CD14-positive monocyte (primary cell): ENCODE measurements at regions not wholly inside any gene's neighbourhood (a gene's known extent, or its start where the extent isn't known, plus 50 kb on each side); places are given as distances from the start of the nearest gene placed in this dataset.

Experiments used
- DNase-seq, 3 donors: peaks; one replicate each; pipeline ENCODE4 v3.0.0-alpha.2; 2011 to 2022
- H2AFZ ChIP-seq: 2 replicates; pipeline ENCODE4 v1.6.0; 2012; ENCODE audit warnings: mild to moderate bottlenecking, low read depth, low read length, inconsistent platforms; ENCODE audit not compliant: insufficient read depth, poor library complexity, severe bottlenecking
- H3K27ac ChIP-seq, 2 donors: 1 replicate in 1 of 2; 2 replicates in 1 of 2; pipeline ENCODE4 v1.5.1; 2012 to 2013; ENCODE audit warnings: low read length in 2 of 2, control low read depth in 1 of 2, inconsistent platforms in 1 of 2, low read depth in 1 of 2, mild to moderate bottlenecking in 1 of 2
- H3K27me3 ChIP-seq, 2 donors: one replicate each; pipeline versions ENCODE4 v1.6.0 to v1.6.1; 2011 to 2013; ENCODE audit warnings: low read length in 2 of 2; ENCODE audit not compliant: control insufficient read depth in 2 of 2, insufficient read depth in 2 of 2
- H3K36me3 ChIP-seq, 2 donors: replicated peaks in 1 of 2; 1 replicate in 1 of 2; 2 replicates in 1 of 2; pipeline versions ENCODE4 v1.5.1 to v1.6.1; 2012 to 2013; ENCODE audit warnings: low read length in 2 of 2, control low read depth in 1 of 2, inconsistent platforms in 1 of 2, mild to moderate bottlenecking in 1 of 2; ENCODE audit not compliant: insufficient read depth in 2 of 2, control insufficient read depth in 1 of 2
- H3K4me1 ChIP-seq, 2 donors: 1 replicate in 1 of 2; 2 replicates in 1 of 2; pipeline versions ENCODE4 v1.5.1 to v1.6.1; 2012 to 2013; ENCODE audit warnings: low read length in 2 of 2, control low read depth in 1 of 2, inconsistent platforms in 1 of 2, mild to moderate bottlenecking in 1 of 2, moderate library complexity in 1 of 2; ENCODE audit not compliant: insufficient read depth in 2 of 2, control insufficient read depth in 1 of 2
- H3K4me2 ChIP-seq: replicated peaks from 2 replicates; pipeline ENCODE3; 2012; ENCODE audit warnings: low read length, moderate library complexity, mild to moderate bottlenecking; ENCODE audit not compliant: poor library complexity, severe bottlenecking; ENCODE audit errors: extremely low read depth
- H3K4me3 ChIP-seq, 3 experiments: fragments of 200-600 bp in 1 of 3; sonication (generic) in 1 of 3; replicated peaks in 1 of 3; 1 replicate in 2 of 3; 2 replicates in 1 of 3; pipeline ENCODE4 v1.5.1; 2011 to 2013; ENCODE audit warnings: low read length in 3 of 3, mild to moderate bottlenecking in 3 of 3, control low read depth in 2 of 3, low read depth in 2 of 3, inconsistent platforms in 1 of 3, moderate library complexity in 1 of 3
- H3K79me2 ChIP-seq: 2 replicates; pipeline ENCODE4 v1.6.0; 2012; ENCODE audit warnings: mild to moderate bottlenecking, control low read depth, inconsistent platforms, low read length, moderate library complexity; ENCODE audit not compliant: insufficient read depth
- H3K9ac ChIP-seq: 2 replicates; pipeline ENCODE4 v1.6.0; 2017; ENCODE audit warnings: low read length, mild to moderate bottlenecking; ENCODE audit not compliant: insufficient read depth, poor library complexity, severe bottlenecking
- H3K9me3 ChIP-seq, 2 donors: replicated peaks in 1 of 2; 1 replicate in 1 of 2; 2 replicates in 1 of 2; pipeline versions ENCODE4 v1.5.1 to v1.6.1; 2012 to 2013; ENCODE audit warnings: low read length in 2 of 2, control low read depth in 1 of 2; ENCODE audit not compliant: control insufficient read depth in 1 of 2, insufficient read depth in 1 of 2
- H4K20me1 ChIP-seq: 2 replicates; pipeline ENCODE4 v1.6.0; 2012; ENCODE audit warnings: mild to moderate bottlenecking, low read length, control low read depth, moderate library complexity; ENCODE audit not compliant: insufficient read depth
- H3K27ac Mint-ChIP-seq, 7 donors: one replicate each; pipeline ENCODE4 v1.8.0; 2020; ENCODE audit warnings: mild to moderate bottlenecking in 7 of 7, mixed read lengths in 7 of 7, moderate library complexity in 6 of 7, inconsistent platforms in 2 of 7
- H3K27me3 Mint-ChIP-seq, 3 donors: one replicate each; pipeline ENCODE4 v1.8.0; 2021 to 2022; ENCODE audit warnings: low read depth in 3 of 3, mild to moderate bottlenecking in 3 of 3, mixed read lengths in 3 of 3, moderate library complexity in 3 of 3, inconsistent platforms in 1 of 3
- H3K36me3 Mint-ChIP-seq, 2 donors: one replicate each; pipeline ENCODE4 v1.8.0; 2020; ENCODE audit warnings: mixed read lengths in 2 of 2, inconsistent platforms in 1 of 2, mild to moderate bottlenecking in 1 of 2
- H3K4me1 Mint-ChIP-seq: one replicate; pipeline ENCODE4 v1.8.0; 2020; ENCODE audit warnings: mild to moderate bottlenecking, mixed read lengths
- H3K4me3 Mint-ChIP-seq, 2 donors: one replicate each; pipeline ENCODE4 v1.8.0; 2020; ENCODE audit warnings: mild to moderate bottlenecking in 2 of 2, mixed read lengths in 2 of 2, moderate library complexity in 1 of 2
- H3K9me3 Mint-ChIP-seq, 7 donors: one replicate each; pipeline ENCODE4 v1.8.0; 2020 to 2022; ENCODE audit warnings: mixed read lengths in 7 of 7, mild to moderate bottlenecking in 6 of 7, moderate library complexity in 6 of 7, inconsistent platforms in 2 of 7
- WGBS: methylation state at CpG from one replicate; pipeline ENCODE4 v1.1.5; 2013; ENCODE audit warnings: missing lambda C conversion rate; ENCODE audit not compliant: insufficient coverage; 5-methylcytosine and 5-hydroxymethylcytosine counted together
- intact Hi-C, 2 donors: fragments of 100-400 bp; cut with micrococcal nuclease; formaldehyde crosslinking; loops; one replicate each; pipeline versions ENCODE4 v1.15.0 to v1.15.1; 2023
- TF ChIP-seq, protein P1 (sequence below): fragments of 200-600 bp; IDR thresholded peaks from one replicate; pipeline ENCODE4 v1.8.0; 2022; ENCODE audit warnings: antibody characterized with exemption, mild to moderate bottlenecking

DNA sequence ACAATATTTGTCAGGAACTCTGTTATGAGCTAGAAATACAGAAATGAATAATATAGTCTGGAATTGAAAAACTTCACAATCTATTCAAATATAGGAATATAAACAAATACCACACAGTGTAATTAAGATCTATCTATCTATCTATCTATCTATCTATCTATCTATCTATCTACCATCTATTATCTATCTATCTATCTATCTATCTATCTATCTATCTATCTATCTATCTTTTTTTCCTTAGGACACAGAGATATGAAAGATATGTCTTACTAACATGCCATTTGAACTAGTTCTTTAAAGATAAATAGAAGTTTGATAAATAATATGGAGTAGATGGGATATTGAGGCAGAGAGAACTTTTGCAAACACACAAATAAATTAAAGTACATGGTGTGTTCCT lies 357.8 kb downstream of the PARP8 start:
- no peaks in the 10 kb centered on the region for H3K4me1 Mint-ChIP-seq
- Histone ChIP-seq H3K36me3 (no peaks in the 10 kb centered on the region), H3K9me3 (no peaks in the 10 kb centered on the region), H3K4me3 (no peak overlapping the region), H3K27ac (no peak overlapping the region), H4K20me1 (no peaks in the 10 kb centered on the region), H2AFZ (no peak overlapping the region), H3K9ac (no peak overlapping the region), H3K4me1 (no peaks in the 10 kb centered on the region), H3K79me2 (no peaks in the 10 kb centered on the region), H3K27me3 (no peaks in the 10 kb centered on the region), H3K4me2 (no peak overlapping the region)
- peaks cover 0 to 2% (median 0%) of the 10 kb centered on the region in 3 donors for H3K27me3 Mint-ChIP-seq
- intact Hi-C loops: no loop called here
- DNase-seq: no peak
- H3K9me3 Mint-ChIP-seq: peaks cover 0 to 7% (median 3%) of the 10 kb centered on the region in 7 donors
- H3K27ac Mint-ChIP-seq: no peak overlapping the region
- TF ChIP-seq, protein P1, sequence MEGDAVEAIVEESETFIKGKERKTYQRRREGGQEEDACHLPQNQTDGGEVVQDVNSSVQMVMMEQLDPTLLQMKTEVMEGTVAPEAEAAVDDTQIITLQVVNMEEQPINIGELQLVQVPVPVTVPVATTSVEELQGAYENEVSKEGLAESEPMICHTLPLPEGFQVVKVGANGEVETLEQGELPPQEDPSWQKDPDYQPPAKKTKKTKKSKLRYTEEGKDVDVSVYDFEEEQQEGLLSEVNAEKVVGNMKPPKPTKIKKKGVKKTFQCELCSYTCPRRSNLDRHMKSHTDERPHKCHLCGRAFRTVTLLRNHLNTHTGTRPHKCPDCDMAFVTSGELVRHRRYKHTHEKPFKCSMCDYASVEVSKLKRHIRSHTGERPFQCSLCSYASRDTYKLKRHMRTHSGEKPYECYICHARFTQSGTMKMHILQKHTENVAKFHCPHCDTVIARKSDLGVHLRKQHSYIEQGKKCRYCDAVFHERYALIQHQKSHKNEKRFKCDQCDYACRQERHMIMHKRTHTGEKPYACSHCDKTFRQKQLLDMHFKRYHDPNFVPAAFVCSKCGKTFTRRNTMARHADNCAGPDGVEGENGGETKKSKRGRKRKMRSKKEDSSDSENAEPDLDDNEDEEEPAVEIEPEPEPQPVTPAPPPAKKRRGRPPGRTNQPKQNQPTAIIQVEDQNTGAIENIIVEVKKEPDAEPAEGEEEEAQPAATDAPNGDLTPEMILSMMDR: no peak
- no peaks in the 10 kb centered on the region for H3K36me3 Mint-ChIP-seq
- no peak overlapping the region for H3K4me3 Mint-ChIP-seq

DNA sequence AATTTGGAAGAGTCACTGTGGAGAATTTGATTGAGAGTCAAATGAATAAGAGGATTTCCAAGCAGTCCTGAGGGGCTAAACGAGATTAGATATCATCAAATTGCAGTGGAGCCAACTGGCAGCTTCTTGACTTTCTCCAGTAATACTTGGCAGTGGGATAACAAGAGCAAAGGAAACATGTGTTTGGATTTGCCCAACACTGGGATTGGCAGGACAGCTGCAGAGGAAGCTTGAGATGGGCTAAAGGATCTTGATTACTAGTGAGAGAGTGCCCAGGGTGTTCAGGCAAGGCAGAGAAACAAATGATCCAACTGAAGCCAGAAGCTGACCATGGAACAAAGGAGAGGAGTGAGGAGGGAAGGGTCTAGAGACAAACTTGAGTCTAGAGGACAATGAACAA lies 356.0 kb upstream of the ISL1 start:
- DNase-seq: no peak
- Histone ChIP-seq H3K27me3 (no peaks in the 10 kb centered on the region), H3K36me3 (no peaks in the 10 kb centered on the region), H3K79me2 (no peaks in the 10 kb centered on the region), H3K9ac (no peak overlapping the region), H3K4me1 (no peaks in the 10 kb centered on the region), H4K20me1 (no peaks in the 10 kb centered on the region), H3K9me3 (no peaks in the 10 kb centered on the region), H3K4me3 (no peak overlapping the region), H2AFZ (no peak overlapping the region), H3K4me2 (no peak overlapping the region), H3K27ac (no peak overlapping the region)
- intact Hi-C loops: no loop called here
- Mint-ChIP-seq H3K9me3 (peaks cover 0 to 7% (median 3%) of the 10 kb centered on the region in 7 donors), H3K27ac (peak overlapping the region in 1 of 7 donors; percentile 1), H3K27me3 (peaks cover 0 to 2% (median 0%) of the 10 kb centered on the region in 3 donors), H3K4me1 (no peaks in the 10 kb centered on the region), H3K4me3 (no peak overlapping the region), H3K36me3 (no peaks in the 10 kb centered on the region)
- TF ChIP-seq, protein P1: no peak
- 43% methylated on average over 1 of the region's 1 CpG for WGBS
